ENCODE measurements at regions not wholly inside any gene's neighbourhood (a gene's known extent, or its start where the extent isn't known, plus 50 kb on each side); places are given as distances from the start of the nearest gene placed in this dataset.

DNA sequence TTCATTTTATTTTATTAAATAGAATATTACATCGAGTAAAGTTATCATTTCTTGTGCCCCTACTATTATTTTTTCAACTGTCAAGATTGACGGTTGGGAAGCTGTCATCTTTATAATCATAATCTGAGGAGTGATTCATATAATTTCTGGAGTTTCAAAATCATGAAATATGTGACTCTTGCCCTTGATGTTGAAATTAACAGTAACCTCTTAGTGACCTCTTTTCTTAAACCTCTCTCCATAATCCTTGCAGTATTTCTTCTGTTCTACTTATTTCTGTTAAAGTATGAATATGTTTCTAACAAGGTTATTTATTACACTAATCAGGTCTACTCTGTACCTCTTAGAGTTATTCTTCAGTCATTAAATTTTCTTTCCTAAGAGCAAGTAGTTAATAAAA lies 663.8 kb downstream of the LIG4 start:
- Histone ChIP-seq H3K4me1 (ENCODE audit: control insufficient read depth in 1 of 2, insufficient read depth in 2 of 2, low read length in 2 of 2) (peaks cover 0 to 3% of the 10 kb centered on the region in 2 donors), H3K27ac (ENCODE audit: low read depth, low read length) (no peak overlapping the region), H3K36me3 (ENCODE audit: control insufficient read depth in 1 of 2, insufficient read depth in 2 of 2, low read length in 2 of 2) (no peaks in the 10 kb centered on the region), H3K27me3 (ENCODE audit: control insufficient read depth in 1 of 2, insufficient read depth in 2 of 2, low read length in 2 of 2) (no peaks in the 10 kb centered on the region), H3K9me3 (ENCODE audit: control insufficient read depth in 1 of 2, low read length in 2 of 2) (no peaks in the 10 kb centered on the region), H3K9ac (ENCODE audit: low read depth in 1 of 2, low read length in 2 of 2) (no peak overlapping the region), H3K4me3 (ENCODE audit: low read depth in 1 of 2, low read length in 2 of 2) (no peak overlapping the region)

DNA sequence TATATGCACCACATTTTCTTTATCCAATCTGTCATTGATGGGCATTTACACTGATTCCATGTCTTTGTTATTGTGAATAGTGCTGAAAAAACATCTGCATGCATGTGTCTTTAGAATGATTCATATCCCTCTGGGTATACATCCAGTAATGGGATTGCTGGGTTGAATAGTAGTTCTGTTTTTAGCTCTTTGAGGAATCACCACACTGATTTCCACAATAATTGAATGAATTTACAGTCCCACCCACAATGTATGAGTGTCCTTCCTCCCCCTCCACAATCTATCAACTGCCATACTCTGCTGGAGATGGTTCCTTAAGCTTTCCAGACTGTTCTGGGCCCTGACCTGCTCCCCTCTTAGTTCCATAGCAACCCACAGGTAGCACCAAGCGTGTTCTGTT lies 667.0 kb downstream of the LIG4 start:
- no peaks in the 10 kb centered on the region for H3K9me3 ChIP-seq (ENCODE audit: control insufficient read depth in 1 of 2, low read length in 2 of 2)
- no peak overlapping the region for H3K27ac ChIP-seq (ENCODE audit: low read depth, low read length)
- no peak overlapping the region for H3K4me3 ChIP-seq (ENCODE audit: low read depth in 1 of 2, low read length in 2 of 2)
- no peaks in the 10 kb centered on the region for H3K27me3 ChIP-seq (ENCODE audit: control insufficient read depth in 1 of 2, insufficient read depth in 2 of 2, low read length in 2 of 2)
- peaks cover 0 to 6% of the 10 kb centered on the region in 2 donors for H3K4me1 ChIP-seq (ENCODE audit: control insufficient read depth in 1 of 2, insufficient read depth in 2 of 2, low read length in 2 of 2)
- no peak overlapping the region for H3K9ac ChIP-seq (ENCODE audit: low read depth in 1 of 2, low read length in 2 of 2)
- no peaks in the 10 kb centered on the region for H3K36me3 ChIP-seq (ENCODE audit: control insufficient read depth in 1 of 2, insufficient read depth in 2 of 2, low read length in 2 of 2)

DNA sequence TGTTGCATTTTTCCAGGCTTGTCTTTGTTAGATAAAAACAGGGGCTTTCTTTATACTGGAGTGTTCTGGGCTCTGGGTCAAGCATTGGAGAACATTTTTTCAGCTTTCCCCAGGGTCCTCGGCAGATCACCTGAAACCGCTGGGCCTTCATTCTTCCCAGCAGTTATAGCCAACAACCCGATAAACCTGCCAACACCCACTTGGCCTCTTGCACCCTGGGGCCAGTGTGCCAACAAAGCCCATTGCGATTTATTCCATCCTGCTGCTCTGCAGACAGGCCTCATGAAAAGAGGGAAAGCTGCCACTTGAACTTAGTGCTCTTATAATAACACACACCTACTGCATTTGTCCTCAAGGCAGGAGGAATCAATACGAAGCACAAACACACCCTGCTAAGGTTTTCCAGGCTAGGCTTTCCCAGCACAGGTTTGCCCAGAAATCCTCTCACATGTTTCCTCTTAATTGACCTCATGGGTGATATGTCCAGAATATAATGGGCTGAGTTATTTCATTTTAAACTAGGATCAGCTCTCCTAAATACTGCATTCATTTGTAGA lies 669.3 kb downstream of the LIG4 start:
- Histone ChIP-seq H3K4me1 (ENCODE audit: control insufficient read depth in 1 of 2, insufficient read depth in 2 of 2, low read length in 2 of 2) (peaks cover 0 to 6% of the 10 kb centered on the region in 2 donors), H3K9ac (ENCODE audit: low read depth in 1 of 2, low read length in 2 of 2) (no peak overlapping the region), H3K9me3 (ENCODE audit: control insufficient read depth in 1 of 2, low read length in 2 of 2) (peaks cover 0 to 5% of the 10 kb centered on the region in 2 donors), H3K27ac (ENCODE audit: low read depth, low read length) (no peak overlapping the region), H3K27me3 (ENCODE audit: control insufficient read depth in 1 of 2, insufficient read depth in 2 of 2, low read length in 2 of 2) (no peaks in the 10 kb centered on the region), H3K4me3 (ENCODE audit: low read depth in 1 of 2, low read length in 2 of 2) (no peak overlapping the region), H3K36me3 (ENCODE audit: control insufficient read depth in 1 of 2, insufficient read depth in 2 of 2, low read length in 2 of 2) (no peaks in the 10 kb centered on the region)

DNA sequence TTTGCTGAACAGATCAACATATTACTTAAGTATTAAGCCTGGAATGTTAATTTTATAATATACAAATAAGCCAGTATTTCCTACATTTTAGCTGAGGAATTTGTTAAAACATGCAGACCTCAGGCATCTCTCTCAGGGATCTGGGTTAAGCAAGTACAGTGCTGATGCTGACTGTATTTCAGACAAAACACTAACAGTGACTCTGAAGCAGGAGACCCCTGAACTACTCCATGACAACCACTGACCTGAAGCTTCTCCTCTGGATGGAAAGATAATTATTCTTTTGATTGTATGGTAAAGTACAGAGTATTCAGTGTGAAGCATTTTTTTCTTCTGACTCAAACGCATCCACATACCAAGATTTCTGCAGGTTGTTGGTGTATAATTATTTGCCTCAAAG lies 680.8 kb downstream of the LIG4 start:
- Histone ChIP-seq H3K27me3 (ENCODE audit: control insufficient read depth in 1 of 2, insufficient read depth in 2 of 2, low read length in 2 of 2) (no peaks in the 10 kb centered on the region), H3K27ac (ENCODE audit: low read depth, low read length) (no peak overlapping the region), H3K9me3 (ENCODE audit: control insufficient read depth in 1 of 2, low read length in 2 of 2) (no peaks in the 10 kb centered on the region), H3K4me3 (ENCODE audit: low read depth in 1 of 2, low read length in 2 of 2) (no peak overlapping the region), H3K9ac (ENCODE audit: low read depth in 1 of 2, low read length in 2 of 2) (no peak overlapping the region), H3K36me3 (ENCODE audit: control insufficient read depth in 1 of 2, insufficient read depth in 2 of 2, low read length in 2 of 2) (no peaks in the 10 kb centered on the region), H3K4me1 (ENCODE audit: control insufficient read depth in 1 of 2, insufficient read depth in 2 of 2, low read length in 2 of 2) (no peaks in the 10 kb centered on the region)

DNA sequence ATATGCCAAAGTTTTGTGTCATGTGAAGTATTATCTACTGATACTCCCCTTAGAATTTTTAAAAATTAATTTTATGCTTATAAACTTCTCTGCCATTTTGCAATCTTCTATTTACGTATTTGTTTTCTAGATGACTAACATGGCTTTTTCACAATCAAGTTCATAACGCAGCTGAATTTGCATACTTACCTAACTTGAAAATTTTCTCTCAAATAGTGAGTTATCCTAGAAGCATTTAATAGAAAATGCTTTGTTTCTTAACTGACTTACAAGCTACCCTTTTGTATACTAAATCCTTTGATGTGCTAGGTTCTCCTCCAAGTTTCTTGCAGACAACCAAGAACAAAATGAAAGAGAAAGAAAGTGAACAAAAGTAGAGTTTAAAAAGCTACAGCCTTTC lies 683.5 kb downstream of the LIG4 start:
- no peak overlapping the region for H3K4me3 ChIP-seq (ENCODE audit: low read depth in 1 of 2, low read length in 2 of 2)
- no peaks in the 10 kb centered on the region for H3K4me1 ChIP-seq (ENCODE audit: control insufficient read depth in 1 of 2, insufficient read depth in 2 of 2, low read length in 2 of 2)
- no peak overlapping the region for H3K9ac ChIP-seq (ENCODE audit: low read depth in 1 of 2, low read length in 2 of 2)
- H3K9me3 ChIP-seq (ENCODE audit: control insufficient read depth in 1 of 2, low read length in 2 of 2) = no peaks in the 10 kb centered on the region
- no peaks in the 10 kb centered on the region for H3K27me3 ChIP-seq (ENCODE audit: control insufficient read depth in 1 of 2, insufficient read depth in 2 of 2, low read length in 2 of 2)
- no peaks in the 10 kb centered on the region for H3K36me3 ChIP-seq (ENCODE audit: control insufficient read depth in 1 of 2, insufficient read depth in 2 of 2, low read length in 2 of 2)
- no peak overlapping the region for H3K27ac ChIP-seq (ENCODE audit: low read depth, low read length)

DNA sequence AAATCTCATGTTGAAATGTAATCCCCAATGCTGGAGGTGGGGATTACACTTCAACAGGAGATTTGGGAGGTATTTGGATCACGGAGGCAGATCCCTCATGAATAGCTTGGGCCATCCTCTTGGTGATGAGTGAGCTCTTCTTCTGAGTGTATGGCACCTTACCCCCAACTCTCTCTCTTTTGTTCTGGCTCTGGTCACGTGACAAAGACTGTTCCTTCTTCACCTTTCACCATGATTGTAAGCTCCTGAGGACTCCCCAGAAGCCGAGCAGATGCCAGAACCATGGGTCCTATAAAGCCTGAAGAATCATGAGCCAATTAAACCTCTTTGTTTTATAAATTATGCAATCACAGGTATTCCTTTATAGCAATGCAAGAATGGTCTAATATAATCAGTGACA lies 684.2 kb downstream of the LIG4 start:
- no peaks in the 10 kb centered on the region for H3K4me1 ChIP-seq (ENCODE audit: control insufficient read depth in 1 of 2, insufficient read depth in 2 of 2, low read length in 2 of 2)
- H3K27me3 ChIP-seq (ENCODE audit: control insufficient read depth in 1 of 2, insufficient read depth in 2 of 2, low read length in 2 of 2) = no peaks in the 10 kb centered on the region
- no peaks in the 10 kb centered on the region for H3K36me3 ChIP-seq (ENCODE audit: control insufficient read depth in 1 of 2, insufficient read depth in 2 of 2, low read length in 2 of 2)
- H3K27ac ChIP-seq (ENCODE audit: low read depth, low read length) = no peak overlapping the region
- H3K9ac ChIP-seq (ENCODE audit: low read depth in 1 of 2, low read length in 2 of 2) = no peak overlapping the region
- no peaks in the 10 kb centered on the region for H3K9me3 ChIP-seq (ENCODE audit: control insufficient read depth in 1 of 2, low read length in 2 of 2)
- H3K4me3 ChIP-seq (ENCODE audit: low read depth in 1 of 2, low read length in 2 of 2) = no peak overlapping the region

DNA sequence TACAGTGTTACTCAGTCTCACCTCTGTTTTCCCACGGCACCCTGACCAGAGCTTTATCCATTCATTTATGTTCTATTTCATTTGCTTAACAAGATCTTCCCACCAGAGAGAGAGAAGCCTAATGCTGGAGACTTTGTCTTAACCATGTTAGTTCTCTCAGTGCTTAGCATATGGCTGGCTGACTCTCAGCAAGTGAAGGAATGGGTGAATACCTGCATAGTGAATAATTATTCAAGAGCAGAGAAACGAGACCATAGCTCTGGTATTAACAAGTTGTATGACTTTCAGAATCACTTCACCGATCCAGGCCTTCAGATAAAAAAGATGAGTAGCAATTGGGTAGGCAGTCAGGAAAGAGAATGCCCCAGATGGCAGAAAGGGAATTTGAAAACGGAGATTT lies 686.3 kb downstream of the LIG4 start:
- Histone ChIP-seq H3K9ac (ENCODE audit: low read depth in 1 of 2, low read length in 2 of 2) (no peak overlapping the region), H3K36me3 (ENCODE audit: control insufficient read depth in 1 of 2, insufficient read depth in 2 of 2, low read length in 2 of 2) (no peaks in the 10 kb centered on the region), H3K4me1 (ENCODE audit: control insufficient read depth in 1 of 2, insufficient read depth in 2 of 2, low read length in 2 of 2) (no peaks in the 10 kb centered on the region), H3K4me3 (ENCODE audit: low read depth in 1 of 2, low read length in 2 of 2) (no peak overlapping the region), H3K9me3 (ENCODE audit: control insufficient read depth in 1 of 2, low read length in 2 of 2) (no peaks in the 10 kb centered on the region), H3K27me3 (ENCODE audit: control insufficient read depth in 1 of 2, insufficient read depth in 2 of 2, low read length in 2 of 2) (no peaks in the 10 kb centered on the region), H3K27ac (ENCODE audit: low read depth, low read length) (no peak overlapping the region)

DNA sequence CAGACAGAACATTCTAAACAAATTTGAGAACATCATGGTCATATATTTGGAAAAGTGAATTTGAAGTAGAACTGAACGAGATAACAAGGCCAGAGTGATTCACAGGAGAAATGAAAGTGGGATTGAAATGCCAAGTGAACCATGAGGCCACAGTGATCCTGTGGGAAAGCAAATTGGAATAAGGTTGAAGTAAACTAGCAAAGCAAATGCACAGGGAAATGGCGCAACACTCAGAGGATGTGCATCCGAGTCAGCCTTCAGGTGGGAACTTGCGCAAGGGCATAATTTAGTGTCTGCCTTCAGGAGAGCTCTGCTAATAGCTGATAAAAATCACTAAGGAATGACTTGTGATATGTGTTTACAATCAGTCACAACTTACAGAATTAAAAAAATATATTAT lies 696.6 kb downstream of the LIG4 start:
- no peaks in the 10 kb centered on the region for H3K36me3 ChIP-seq (ENCODE audit: control insufficient read depth in 1 of 2, insufficient read depth in 2 of 2, low read length in 2 of 2)
- no peak overlapping the region for H3K27ac ChIP-seq (ENCODE audit: low read depth, low read length)
- no peak overlapping the region for H3K4me3 ChIP-seq (ENCODE audit: low read depth in 1 of 2, low read length in 2 of 2)
- H3K4me1 ChIP-seq (ENCODE audit: control insufficient read depth in 1 of 2, insufficient read depth in 2 of 2, low read length in 2 of 2) = no peaks in the 10 kb centered on the region
- no peaks in the 10 kb centered on the region for H3K27me3 ChIP-seq (ENCODE audit: control insufficient read depth in 1 of 2, insufficient read depth in 2 of 2, low read length in 2 of 2)
- H3K9ac ChIP-seq (ENCODE audit: low read depth in 1 of 2, low read length in 2 of 2) = no peak overlapping the region
- H3K9me3 ChIP-seq (ENCODE audit: control insufficient read depth in 1 of 2, low read length in 2 of 2) = no peaks in the 10 kb centered on the region

DNA sequence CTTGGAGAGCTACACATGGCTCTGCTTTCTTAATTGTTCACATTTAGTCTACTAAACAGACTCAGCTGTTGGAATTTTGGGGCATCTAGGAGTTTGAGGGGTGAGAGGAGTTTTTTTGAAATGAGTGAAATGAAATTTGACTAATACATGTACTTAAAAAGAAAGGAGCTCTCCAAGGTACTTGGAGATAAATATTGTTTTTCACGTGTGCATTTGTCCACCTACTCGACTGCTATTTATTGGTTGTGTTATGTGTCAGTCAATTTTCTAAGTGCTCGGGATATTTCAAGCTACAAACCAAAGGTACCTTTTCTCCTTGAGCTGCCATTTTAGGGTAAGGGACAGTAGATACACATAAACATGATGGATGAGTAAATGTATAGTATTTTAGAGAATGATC lies 697.0 kb downstream of the LIG4 start:
- Histone ChIP-seq H3K27ac (ENCODE audit: low read depth, low read length) (no peak overlapping the region), H3K9ac (ENCODE audit: low read depth in 1 of 2, low read length in 2 of 2) (no peak overlapping the region), H3K9me3 (ENCODE audit: control insufficient read depth in 1 of 2, low read length in 2 of 2) (no peaks in the 10 kb centered on the region), H3K27me3 (ENCODE audit: control insufficient read depth in 1 of 2, insufficient read depth in 2 of 2, low read length in 2 of 2) (no peaks in the 10 kb centered on the region), H3K36me3 (ENCODE audit: control insufficient read depth in 1 of 2, insufficient read depth in 2 of 2, low read length in 2 of 2) (no peaks in the 10 kb centered on the region), H3K4me1 (ENCODE audit: control insufficient read depth in 1 of 2, insufficient read depth in 2 of 2, low read length in 2 of 2) (no peaks in the 10 kb centered on the region), H3K4me3 (ENCODE audit: low read depth in 1 of 2, low read length in 2 of 2) (no peak overlapping the region)

DNA sequence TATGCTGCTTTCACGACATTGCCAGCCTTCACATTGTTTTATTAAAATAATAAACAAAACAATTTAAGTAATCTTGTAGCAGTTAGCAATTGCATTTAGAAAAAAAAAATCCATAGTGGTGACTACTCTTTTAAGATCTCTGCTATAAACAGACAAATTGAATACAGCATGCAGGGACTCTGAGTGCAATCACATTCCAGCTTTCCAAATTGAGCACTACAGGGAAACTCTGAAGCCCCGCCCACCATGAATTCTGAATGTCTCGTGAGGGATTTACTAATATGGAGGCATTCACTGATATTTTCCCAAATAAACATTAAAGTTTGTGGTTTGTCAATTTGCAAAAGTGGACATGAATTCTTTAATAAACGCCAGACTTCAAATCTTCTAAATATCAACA lies 698.8 kb downstream of the LIG4 start:
- Histone ChIP-seq H3K27me3 (ENCODE audit: control insufficient read depth in 1 of 2, insufficient read depth in 2 of 2, low read length in 2 of 2) (no peaks in the 10 kb centered on the region), H3K36me3 (ENCODE audit: control insufficient read depth in 1 of 2, insufficient read depth in 2 of 2, low read length in 2 of 2) (no peaks in the 10 kb centered on the region), H3K9me3 (ENCODE audit: control insufficient read depth in 1 of 2, low read length in 2 of 2) (no peaks in the 10 kb centered on the region), H3K9ac (ENCODE audit: low read depth in 1 of 2, low read length in 2 of 2) (no peak overlapping the region), H3K4me3 (ENCODE audit: low read depth in 1 of 2, low read length in 2 of 2) (no peak overlapping the region), H3K27ac (ENCODE audit: low read depth, low read length) (no peak overlapping the region), H3K4me1 (ENCODE audit: control insufficient read depth in 1 of 2, insufficient read depth in 2 of 2, low read length in 2 of 2) (no peaks in the 10 kb centered on the region)

DNA sequence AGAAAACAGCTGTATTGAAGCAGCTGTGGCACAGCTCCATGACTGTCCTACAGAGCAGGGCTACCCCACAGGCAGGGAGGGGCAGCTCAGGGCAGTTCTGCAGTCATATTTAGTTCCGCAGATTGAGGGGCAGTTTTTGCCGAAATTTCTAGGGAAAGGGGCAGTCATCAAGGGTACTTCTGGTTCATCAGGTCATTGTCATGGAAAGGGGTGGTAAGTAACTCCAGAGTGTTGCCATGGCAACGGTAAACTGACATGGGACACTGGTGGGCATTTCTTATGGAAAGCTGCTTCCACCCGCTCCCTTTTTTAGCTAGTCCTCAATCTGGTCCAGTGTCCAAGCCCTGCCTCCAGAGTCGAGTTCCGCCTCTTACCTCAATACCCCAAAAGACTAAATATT lies 702.8 kb downstream of the LIG4 start:
- Histone ChIP-seq H3K36me3 (ENCODE audit: control insufficient read depth in 1 of 2, insufficient read depth in 2 of 2, low read length in 2 of 2) (no peaks in the 10 kb centered on the region), H3K4me1 (ENCODE audit: control insufficient read depth in 1 of 2, insufficient read depth in 2 of 2, low read length in 2 of 2) (no peaks in the 10 kb centered on the region), H3K4me3 (ENCODE audit: low read depth in 1 of 2, low read length in 2 of 2) (no peak overlapping the region)

More for the DNA sequence above, 702.8 kb downstream of the LIG4 start:
- Histone ChIP-seq H3K9ac (ENCODE audit: low read depth in 1 of 2, low read length in 2 of 2) (no peak overlapping the region), H3K27ac (ENCODE audit: low read depth, low read length) (no peak overlapping the region), H3K27me3 (ENCODE audit: control insufficient read depth in 1 of 2, insufficient read depth in 2 of 2, low read length in 2 of 2) (no peaks in the 10 kb centered on the region), H3K9me3 (ENCODE audit: control insufficient read depth in 1 of 2, low read length in 2 of 2) (no peaks in the 10 kb centered on the region)

Data from duodenal mucosa (tissue), 2 donors.